Osteoblast (primary cell): ENCODE measurements at regions not wholly inside any gene's neighbourhood (a gene's known extent, or its start where the extent isn't known, plus 50 kb on each side); places are given as distances from the start of the nearest gene placed in this dataset.

Experiments used
- DNase-seq: peaks from one replicate; pipeline ENCODE4 v3.0.0; 2011; ENCODE audit warnings: low spot score, mixed read lengths; ENCODE audit not compliant: insufficient read length; ENCODE audit errors: missing footprints
- H2AFZ ChIP-seq: 2 replicates; pipeline ENCODE4 v1.6.0; 2011; ENCODE audit warnings: mild to moderate bottlenecking, low read length
- H3K27ac ChIP-seq: 2 replicates; pipeline ENCODE4 v1.5.1; 2011; ENCODE audit warnings: mild to moderate bottlenecking, low read depth, low read length, moderate library complexity
- H3K27me3 ChIP-seq: 2 replicates; pipeline ENCODE4 v1.6.0; 2012; ENCODE audit warnings: mild to moderate bottlenecking, control low read depth, inconsistent platforms, low read length, moderate library complexity; ENCODE audit not compliant: insufficient read depth
- H3K36me3 ChIP-seq: 2 replicates; pipeline ENCODE4 v1.5.1; 2011; ENCODE audit warnings: mild to moderate bottlenecking, low read length, control low read depth, moderate library complexity; ENCODE audit not compliant: insufficient read depth
- H3K4me1 ChIP-seq: 2 replicates; pipeline ENCODE4 v1.5.1; 2011; ENCODE audit warnings: mild to moderate bottlenecking, low read length, control low read depth, moderate library complexity; ENCODE audit not compliant: insufficient read depth
- H3K4me2 ChIP-seq: 2 replicates; pipeline ENCODE4 v1.6.0; 2011; ENCODE audit warnings: mild to moderate bottlenecking, low read length; ENCODE audit not compliant: insufficient read depth
- H3K4me3 ChIP-seq: fragments of 200-600 bp; sonication (generic); 3 replicates; pipeline ENCODE4 v1.5.1; 2012; ENCODE audit warnings: mild to moderate bottlenecking, low read length, inconsistent platforms; ENCODE audit not compliant: insufficient read depth
- H3K79me2 ChIP-seq: 2 replicates; pipeline ENCODE4 v1.6.0; 2012; ENCODE audit warnings: mild to moderate bottlenecking, low read length, control low read depth, inconsistent platforms; ENCODE audit not compliant: insufficient read depth
- H3K9me3 ChIP-seq: 2 replicates; pipeline ENCODE4 v1.5.1; 2011; ENCODE audit warnings: low read depth, low read length, control low read depth
- H4K20me1 ChIP-seq: 2 replicates; pipeline ENCODE4 v1.6.0; 2012; ENCODE audit warnings: mild to moderate bottlenecking, low read length, control low read depth; ENCODE audit not compliant: insufficient read depth
- TF ChIP-seq, protein P1 (sequence below): IDR thresholded peaks from 2 replicates; pipeline ENCODE4 v1.5.1; 2011; ENCODE audit warnings: mild to moderate bottlenecking, low read depth, low read length, moderate library complexity; ENCODE audit errors: extremely low read depth

- TF ChIP-seq, protein P1, sequence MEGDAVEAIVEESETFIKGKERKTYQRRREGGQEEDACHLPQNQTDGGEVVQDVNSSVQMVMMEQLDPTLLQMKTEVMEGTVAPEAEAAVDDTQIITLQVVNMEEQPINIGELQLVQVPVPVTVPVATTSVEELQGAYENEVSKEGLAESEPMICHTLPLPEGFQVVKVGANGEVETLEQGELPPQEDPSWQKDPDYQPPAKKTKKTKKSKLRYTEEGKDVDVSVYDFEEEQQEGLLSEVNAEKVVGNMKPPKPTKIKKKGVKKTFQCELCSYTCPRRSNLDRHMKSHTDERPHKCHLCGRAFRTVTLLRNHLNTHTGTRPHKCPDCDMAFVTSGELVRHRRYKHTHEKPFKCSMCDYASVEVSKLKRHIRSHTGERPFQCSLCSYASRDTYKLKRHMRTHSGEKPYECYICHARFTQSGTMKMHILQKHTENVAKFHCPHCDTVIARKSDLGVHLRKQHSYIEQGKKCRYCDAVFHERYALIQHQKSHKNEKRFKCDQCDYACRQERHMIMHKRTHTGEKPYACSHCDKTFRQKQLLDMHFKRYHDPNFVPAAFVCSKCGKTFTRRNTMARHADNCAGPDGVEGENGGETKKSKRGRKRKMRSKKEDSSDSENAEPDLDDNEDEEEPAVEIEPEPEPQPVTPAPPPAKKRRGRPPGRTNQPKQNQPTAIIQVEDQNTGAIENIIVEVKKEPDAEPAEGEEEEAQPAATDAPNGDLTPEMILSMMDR, result no peak
- Histone ChIP-seq H3K4me1 (no peaks in the 10 kb centered on the region), H3K27ac (no peak overlapping the region), H3K27me3 (no peaks in the 10 kb centered on the region), H3K36me3 (no peaks in the 10 kb centered on the region), H3K4me3 (no peak overlapping the region), H3K4me2 (no peak overlapping the region), H3K79me2 (no peaks in the 10 kb centered on the region), H4K20me1 (no peaks in the 10 kb centered on the region), H3K9me3 (no peaks in the 10 kb centered on the region), H2AFZ (no peak overlapping the region)
- no peak for DNase-seq
These were observed 122.6 kb upstream of the RPL38 start for GRCh38 chr17:74080656-74081582.

DNA sequence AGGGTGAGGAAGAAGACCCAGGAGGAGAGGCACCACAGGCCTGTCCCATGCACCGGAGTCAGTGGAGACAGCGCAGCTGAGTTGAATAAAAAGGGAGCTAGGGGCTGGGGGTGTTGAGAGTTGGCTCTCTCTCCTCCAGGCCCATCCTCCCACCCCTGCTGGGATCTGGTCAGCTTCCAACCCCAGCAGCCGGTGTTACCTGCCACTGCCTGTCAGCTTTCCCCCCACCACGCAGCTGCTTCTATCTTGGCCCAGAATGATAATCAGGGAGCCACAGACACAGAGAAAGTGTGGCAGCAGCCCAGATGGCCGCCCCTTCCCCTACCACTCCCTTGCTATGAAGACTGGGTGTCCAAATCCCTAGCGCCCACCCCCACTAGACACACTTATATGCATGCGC, 120.6 kb upstream of the RPL38 start:
- Histone ChIP-seq H3K4me3 (no peak overlapping the region), H3K36me3 (no peaks in the 10 kb centered on the region), H3K4me2 (no peak overlapping the region), H3K4me1 (no peaks in the 10 kb centered on the region), H3K27ac (no peak overlapping the region), H3K27me3 (no peaks in the 10 kb centered on the region), H2AFZ (no peak overlapping the region), H3K9me3 (no peaks in the 10 kb centered on the region), H3K79me2 (no peaks in the 10 kb centered on the region), H4K20me1 (no peaks in the 10 kb centered on the region)
- no peak for DNase-seq
- TF ChIP-seq, protein P1, result no peak

GRCh38 chr17:74083321-74083720, 120.2 kb upstream of the RPL38 start:
- H3K36me3 ChIP-seq, result no peaks in the 10 kb centered on the region
- no peaks in the 10 kb centered on the region for H3K9me3 ChIP-seq
- no peak overlapping the region for H3K4me2 ChIP-seq
- TF ChIP-seq, protein P1, result no peak
- DNase-seq, result no peak
- no peaks in the 10 kb centered on the region for H4K20me1 ChIP-seq
- H3K27ac ChIP-seq, result no peak overlapping the region
- no peak overlapping the region for H3K4me3 ChIP-seq
- H3K27me3 ChIP-seq, result no peaks in the 10 kb centered on the region
- no peaks in the 10 kb centered on the region for H3K4me1 ChIP-seq
- no peaks in the 10 kb centered on the region for H3K79me2 ChIP-seq
- no peak overlapping the region for H2AFZ ChIP-seq

DNA sequence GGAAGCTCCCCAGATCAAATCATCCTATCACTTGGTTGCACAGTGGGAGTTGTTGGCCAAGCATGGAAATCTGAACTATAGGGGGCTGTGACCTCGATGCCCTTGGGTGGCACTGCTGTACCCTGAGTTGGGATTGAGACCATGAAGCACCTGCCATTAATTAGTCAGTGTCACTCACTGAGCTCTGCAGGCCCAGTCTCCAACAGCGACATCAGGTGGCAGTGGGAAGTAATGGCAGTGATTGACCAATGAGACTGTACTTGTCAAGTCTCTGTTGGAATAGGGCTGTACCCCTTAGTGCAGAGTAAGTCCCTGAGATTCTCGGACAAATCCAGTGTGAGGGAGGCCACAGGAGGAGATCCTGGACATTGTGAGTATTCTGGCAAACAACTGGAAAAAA, 118.0 kb upstream of the RPL38 start:
- no peaks in the 10 kb centered on the region for H3K4me1 ChIP-seq
- no peaks in the 10 kb centered on the region for H4K20me1 ChIP-seq
- no peak overlapping the region for H3K4me3 ChIP-seq
- H3K9me3 ChIP-seq, result no peaks in the 10 kb centered on the region
- no peaks in the 10 kb centered on the region for H3K36me3 ChIP-seq
- no peak overlapping the region for H3K27ac ChIP-seq
- no peaks in the 10 kb centered on the region for H3K79me2 ChIP-seq
- no peak for DNase-seq
- no peak overlapping the region for H2AFZ ChIP-seq
- TF ChIP-seq, protein P1, result peak; percentile 12
- H3K4me2 ChIP-seq, result no peak overlapping the region
- no peaks in the 10 kb centered on the region for H3K27me3 ChIP-seq
